ENCODE measurements at regions not wholly inside any gene's neighbourhood (a gene's known extent, or its start where the extent isn't known, plus 50 kb on each side); places are given as distances from the start of the nearest gene placed in this dataset.

DNA sequence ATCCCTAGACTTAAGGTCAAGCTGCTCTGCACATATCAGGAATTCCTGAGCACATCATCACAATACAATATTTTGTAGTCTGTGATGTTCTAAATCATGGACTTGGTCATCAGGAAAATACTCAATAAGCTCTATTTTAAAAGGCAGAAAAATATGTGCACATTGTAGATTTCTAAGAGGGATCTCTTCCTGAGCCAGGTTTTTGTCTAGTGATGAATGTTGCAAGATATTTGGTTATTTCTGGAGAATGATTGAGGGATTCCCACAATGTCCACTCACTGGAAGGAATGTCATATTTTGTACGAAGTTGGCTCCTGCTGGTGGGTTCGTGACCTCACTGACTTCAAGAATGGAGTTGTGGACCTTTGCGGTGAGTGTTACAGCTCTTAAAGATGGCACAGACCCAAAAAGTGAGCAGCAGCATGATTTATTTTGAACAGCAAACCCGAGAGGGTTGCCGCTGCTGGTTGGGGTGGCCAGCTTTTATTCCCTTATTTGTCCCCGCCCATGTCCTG lies 300.9 kb upstream of the DCN start:
- TF ChIP-seq, protein P1, sequence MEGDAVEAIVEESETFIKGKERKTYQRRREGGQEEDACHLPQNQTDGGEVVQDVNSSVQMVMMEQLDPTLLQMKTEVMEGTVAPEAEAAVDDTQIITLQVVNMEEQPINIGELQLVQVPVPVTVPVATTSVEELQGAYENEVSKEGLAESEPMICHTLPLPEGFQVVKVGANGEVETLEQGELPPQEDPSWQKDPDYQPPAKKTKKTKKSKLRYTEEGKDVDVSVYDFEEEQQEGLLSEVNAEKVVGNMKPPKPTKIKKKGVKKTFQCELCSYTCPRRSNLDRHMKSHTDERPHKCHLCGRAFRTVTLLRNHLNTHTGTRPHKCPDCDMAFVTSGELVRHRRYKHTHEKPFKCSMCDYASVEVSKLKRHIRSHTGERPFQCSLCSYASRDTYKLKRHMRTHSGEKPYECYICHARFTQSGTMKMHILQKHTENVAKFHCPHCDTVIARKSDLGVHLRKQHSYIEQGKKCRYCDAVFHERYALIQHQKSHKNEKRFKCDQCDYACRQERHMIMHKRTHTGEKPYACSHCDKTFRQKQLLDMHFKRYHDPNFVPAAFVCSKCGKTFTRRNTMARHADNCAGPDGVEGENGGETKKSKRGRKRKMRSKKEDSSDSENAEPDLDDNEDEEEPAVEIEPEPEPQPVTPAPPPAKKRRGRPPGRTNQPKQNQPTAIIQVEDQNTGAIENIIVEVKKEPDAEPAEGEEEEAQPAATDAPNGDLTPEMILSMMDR (IDR thresholded peaks at IDR 0.05; ENCODE audit: low read length) = no peak
- TF ChIP-seq EZH2 (IDR thresholded peaks at IDR 0.05; ENCODE audit: borderline replicate concordance, low read length) = no peak
